DMS114 treated with DMSO at 0.1 percent for 48 hours (cell line): ENCODE measurements at regions not wholly inside any gene's neighbourhood (a gene's known extent, or its start where the extent isn't known, plus 50 kb on each side); places are given as distances from the start of the nearest gene placed in this dataset.
"Not testable (repeated sequence)": the region's sequence is repeated elsewhere in the genome, so short reads cannot be mapped to it uniquely, and the experiment has no call there.

ENCODE experiments used
- DNase-seq: peaks from one replicate; lab custom pipeline; 2025; ENCODE audit not compliant: unreplicated experiment; lab: John Stamatoyannopoulos, UW

- DNase-seq: no peak
These were observed 120.0 kb downstream of the GALR1 start for GRCh38 chr18:77369644-77370043.

GRCh38 chr18:77373730-77374445, 124.2 kb downstream of the GALR1 start:
- DNase-seq: no peak

DNA sequence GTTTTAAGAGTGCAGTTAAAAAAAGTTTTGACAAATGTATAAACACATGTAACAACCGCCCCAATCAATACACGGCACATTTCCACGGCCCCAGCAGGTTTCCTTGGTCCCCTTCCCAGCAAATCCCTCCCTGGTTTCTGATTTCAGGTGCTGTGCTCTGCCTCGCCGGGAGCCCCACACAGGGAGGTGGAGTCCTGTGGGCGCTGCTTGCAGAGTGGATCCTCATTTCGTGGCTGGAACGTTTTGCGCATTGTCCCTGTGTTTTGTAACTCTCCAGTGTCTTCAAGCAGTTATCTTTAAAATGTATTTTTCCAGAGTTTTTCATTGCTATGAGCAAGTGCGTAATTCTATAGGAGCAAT, 124.8 kb downstream of the GALR1 start:
- DNase-seq: no peak

GRCh38 chr18:77376043-77376732, 126.5 kb downstream of the GALR1 start:
- no peak for DNase-seq

DNA sequence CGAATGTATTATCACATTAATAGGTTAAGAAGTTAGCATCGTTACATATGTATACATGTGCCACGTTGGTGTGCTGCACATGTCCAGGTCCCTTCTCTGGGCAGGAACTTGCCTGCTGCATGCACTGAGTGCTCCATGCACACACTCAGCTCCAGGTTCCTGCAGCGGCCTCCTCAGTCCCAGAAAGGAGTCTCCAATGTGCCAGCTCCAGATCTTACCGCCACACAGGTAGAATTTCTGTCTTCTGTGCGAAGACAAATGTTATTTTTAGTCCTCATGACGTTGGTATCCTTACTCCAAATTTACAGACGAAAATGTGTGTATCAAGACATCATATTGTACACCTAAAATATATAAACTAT, 127.1 kb downstream of the GALR1 start:
- no peak for DNase-seq

DNA sequence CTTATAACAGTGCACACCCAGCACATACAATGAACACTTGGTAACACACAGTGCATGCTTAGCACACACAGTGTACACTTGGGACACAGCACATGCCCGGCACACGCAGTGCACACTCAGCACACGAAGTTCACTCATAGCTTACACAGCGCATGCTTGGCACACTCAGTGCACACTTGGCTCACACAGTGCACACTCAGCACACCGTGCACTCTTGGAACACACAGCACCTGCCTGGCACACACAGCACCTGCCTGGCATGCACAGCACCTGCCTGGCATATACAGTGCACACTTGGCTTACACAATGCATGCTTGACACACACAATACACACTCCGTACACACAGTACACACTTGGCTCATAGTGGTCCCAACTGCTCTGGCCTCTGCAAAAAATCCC, 128.2 kb downstream of the GALR1 start:
- no peak for DNase-seq

DNA sequence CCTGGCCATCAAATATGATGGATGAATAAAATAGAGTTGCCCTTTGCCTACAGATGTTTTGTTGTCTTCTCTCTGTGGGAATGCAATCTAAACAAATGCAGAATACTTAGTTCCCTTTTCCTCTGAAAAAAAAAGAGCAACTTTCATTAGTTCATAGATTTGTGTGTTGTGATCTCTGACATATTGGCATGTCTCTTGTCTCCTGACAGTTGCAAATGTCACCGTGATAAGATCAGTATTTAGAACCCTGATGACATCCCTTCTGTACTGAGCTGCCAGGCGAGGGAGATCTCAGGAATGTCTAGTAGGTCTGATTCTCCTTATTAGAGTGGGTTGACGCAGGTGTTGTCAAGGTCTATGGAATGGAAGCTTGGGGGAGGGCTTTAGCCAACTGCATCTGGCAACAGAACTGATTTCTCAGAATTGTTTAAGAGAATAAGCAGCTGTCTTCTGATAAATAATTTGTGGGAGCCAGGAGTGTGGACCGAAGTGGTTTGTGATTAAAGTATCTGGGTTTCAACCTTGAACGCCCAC, 130.4 kb downstream of the GALR1 start:
- DNase-seq: no peak

GRCh38 chr18:77380695-77381094, 131.0 kb downstream of the GALR1 start:
- DNase-seq: no peak

DNA sequence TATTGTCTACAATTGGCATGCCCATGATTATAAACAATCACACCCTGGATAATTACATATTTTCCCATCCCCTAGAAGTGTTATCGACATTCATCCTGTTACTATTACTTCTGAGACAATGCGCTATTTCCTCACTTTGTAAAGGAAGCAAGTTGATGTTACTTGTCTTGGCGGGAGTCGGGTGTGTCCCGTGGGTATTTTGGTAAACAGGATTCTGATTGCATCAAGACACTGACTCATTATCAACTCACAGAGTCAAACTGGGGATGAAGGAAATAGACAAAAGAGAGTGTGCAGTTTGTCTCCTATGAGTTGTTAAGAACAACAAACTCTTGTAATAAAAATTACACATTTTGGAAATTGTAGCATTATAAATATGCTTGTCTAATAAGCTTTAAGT, 142.7 kb downstream of the GALR1 start:
- DNase-seq: no peak

- DNase-seq: no peak
These were observed 143.9 kb downstream of the GALR1 start for GRCh38 chr18:77393519-77393918.

GRCh38 chr18:77395953-77396352, 146.3 kb downstream of the GALR1 start:
- no peak for DNase-seq

GRCh38 chr18:77397056-77397455, 147.4 kb downstream of the GALR1 start:
- no peak for DNase-seq

- no peak for DNase-seq
These were observed 148.0 kb downstream of the GALR1 start for GRCh38 chr18:77397617-77398016.

DNA sequence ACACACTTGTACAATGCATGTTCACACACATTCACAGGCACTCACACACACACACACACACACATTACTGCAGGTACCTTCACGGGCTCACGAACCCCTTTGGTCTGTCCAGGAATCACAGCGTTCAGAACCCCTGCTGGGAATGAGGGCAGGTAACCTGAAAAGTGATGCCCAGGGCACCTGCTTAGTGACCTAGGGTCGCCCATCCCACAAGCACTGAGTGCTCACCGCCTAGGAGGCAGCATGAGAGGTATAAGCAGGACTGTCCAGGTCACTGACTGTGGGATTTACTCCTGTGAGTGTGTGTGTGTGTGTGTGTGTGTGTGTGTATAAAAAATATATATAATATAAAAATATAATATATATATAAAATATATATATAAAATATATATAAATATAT, 150.9 kb downstream of the GALR1 start:
- no peak for DNase-seq

DNA sequence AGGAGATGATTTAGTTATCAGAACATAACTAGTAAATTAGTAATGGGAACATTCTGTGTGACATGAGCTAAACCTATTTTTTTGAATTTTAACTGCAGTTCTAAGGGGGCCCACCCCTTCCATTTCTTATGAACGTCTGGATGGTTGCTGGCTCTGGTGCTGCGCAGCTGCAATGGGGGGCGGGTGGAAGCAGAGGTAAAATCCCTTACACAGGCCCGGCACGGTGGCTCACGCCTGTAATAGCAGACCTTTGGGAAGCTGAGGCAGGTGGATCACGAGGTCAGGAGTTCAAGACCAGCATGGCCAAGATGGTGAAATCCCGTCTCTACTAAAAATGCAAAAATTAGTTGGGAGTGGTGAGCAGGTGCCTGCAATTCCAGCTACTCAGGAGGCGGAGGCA, 151.5 kb downstream of the GALR1 start:
- no peak for DNase-seq

- DNase-seq: no peak
These were observed 154.4 kb downstream of the GALR1 start for GRCh38 chr18:77403969-77404535.

- DNase-seq: no peak
These were observed 155.4 kb downstream of the GALR1 start for GRCh38 chr18:77405096-77405495.

GRCh38 chr18:77407733-77408132, 158.1 kb downstream of the GALR1 start:
- DNase-seq: no peak

DNA sequence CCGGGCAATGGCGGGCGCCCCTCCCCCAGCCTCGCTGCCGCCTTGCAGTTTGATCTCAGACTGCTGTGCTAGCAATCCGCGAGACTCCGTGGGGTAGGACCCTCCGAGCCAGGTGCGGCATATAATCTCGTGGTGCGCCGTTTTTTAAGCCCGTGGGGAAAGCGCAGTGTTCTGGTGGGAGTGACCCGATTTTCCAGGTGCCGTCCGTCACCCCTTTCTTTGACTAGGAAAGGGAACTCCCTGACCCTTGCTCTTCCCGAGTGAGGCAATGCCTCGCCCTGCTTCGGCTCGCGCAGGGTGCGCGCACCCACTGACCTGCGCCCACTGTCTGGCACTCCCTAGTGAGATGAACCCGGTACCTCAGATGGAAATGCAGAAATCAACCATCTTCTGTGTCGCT, 171.9 kb downstream of the GALR1 start:
- DNase-seq: not testable (repeated sequence)

GRCh38 chr18:77422974-77423867, 173.6 kb downstream of the GALR1 start:
- DNase-seq: no peak

DNA sequence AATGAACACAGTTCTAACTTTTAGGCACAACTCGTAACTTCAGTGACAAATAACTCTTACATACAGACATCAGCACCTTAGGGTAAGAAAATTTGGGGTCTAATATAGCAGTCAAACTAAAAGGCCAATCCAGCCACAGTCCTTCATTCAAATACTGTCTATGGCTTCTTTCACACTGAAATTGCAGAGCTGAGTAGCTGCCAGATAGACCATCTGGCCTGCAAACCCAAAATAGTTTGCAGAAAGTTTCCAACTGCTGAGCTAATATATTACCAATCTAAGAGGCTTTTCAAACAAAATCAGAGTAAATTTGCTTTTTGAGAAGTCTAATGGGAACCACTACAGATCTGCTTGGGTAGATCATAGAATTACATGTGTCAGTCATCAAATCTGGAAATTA, 183.4 kb downstream of the GALR1 start:
- no peak for DNase-seq
